GF-D8 (cell line): ENCODE measurements at regions not wholly inside any gene's neighbourhood (a gene's known extent, or its start where the extent isn't known, plus 50 kb on each side); places are given as distances from the start of the nearest gene placed in this dataset.
A peak's percentile ranks its signal among the peaks of the same experiment; 100 is the strongest.

ENCODE experiments used
- DNase-seq: peaks from one replicate; lab custom pipeline; 2025; lab: John Stamatoyannopoulos, UW

GRCh38 chr2:12495247-12495868, 221.4 kb upstream of the TRIB2 start:
- no peak for DNase-seq

- no peak for DNase-seq
Measured at GRCh38 chr2:12498286-12498685, 218.4 kb upstream of the TRIB2 start.

- DNase-seq = no peak
Measured at GRCh38 chr2:12498704-12499103, 218.0 kb upstream of the TRIB2 start.

GRCh38 chr2:12500899-12501298, 215.8 kb upstream of the TRIB2 start:
- no peak for DNase-seq

DNA sequence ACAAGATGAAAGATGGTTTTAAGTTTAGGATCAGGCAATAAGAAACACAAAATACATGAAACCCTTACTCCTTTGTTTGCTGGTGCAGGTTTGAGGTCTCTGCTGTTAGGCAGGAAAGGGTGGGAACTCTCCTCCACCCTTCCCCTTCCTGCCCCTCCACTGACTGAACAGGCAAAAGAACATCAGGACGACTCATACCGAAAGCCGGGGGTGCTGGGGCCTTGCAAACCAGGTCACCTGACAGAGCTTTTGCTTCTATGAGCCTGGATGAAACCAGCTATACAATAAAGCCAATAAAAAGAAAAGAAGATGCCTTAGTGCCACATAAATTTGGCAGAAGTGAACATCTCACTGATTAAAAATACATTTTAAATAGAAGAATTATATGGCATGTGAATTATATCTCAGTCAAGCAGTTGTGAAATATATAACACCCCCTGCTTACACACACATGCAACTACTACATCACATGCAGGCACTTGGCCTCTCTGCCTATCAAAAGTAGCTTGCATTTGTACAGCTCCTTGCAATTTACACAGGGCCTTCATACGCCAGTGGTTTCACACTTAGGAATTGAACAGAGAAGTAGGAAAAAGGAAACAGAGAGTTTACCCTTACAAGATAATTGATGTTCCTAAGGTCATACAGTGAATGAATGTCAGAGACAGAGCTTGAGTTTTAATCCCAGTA, 215.1 kb upstream of the TRIB2 start:
- no peak for DNase-seq

- no peak for DNase-seq
Measured at GRCh38 chr2:12502759-12503158, 214.0 kb upstream of the TRIB2 start.

- DNase-seq = no peak
Measured at GRCh38 chr2:12504443-12504842, 212.3 kb upstream of the TRIB2 start.

DNA sequence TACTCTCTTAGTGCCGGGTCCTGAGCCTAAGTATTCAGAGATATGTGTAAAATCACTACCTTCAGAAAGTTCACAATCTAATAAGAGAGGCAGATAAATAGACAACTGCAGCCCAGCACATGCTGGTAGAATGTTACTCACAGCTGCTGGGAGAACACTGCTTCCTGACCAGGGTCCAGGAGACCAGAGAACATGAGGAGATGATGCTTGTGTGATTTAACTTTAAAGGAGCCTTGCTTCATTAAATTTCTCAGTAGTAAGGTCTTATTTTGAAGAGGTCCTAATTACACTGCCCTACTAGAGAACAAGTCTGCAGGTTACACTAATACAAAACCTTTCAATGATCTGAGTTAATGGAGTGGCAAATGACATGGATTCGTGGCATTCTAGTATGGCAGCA, 209.9 kb upstream of the TRIB2 start:
- DNase-seq = no peak

GRCh38 chr2:12507295-12507694, 209.4 kb upstream of the TRIB2 start:
- DNase-seq = peak; percentile 17

DNA sequence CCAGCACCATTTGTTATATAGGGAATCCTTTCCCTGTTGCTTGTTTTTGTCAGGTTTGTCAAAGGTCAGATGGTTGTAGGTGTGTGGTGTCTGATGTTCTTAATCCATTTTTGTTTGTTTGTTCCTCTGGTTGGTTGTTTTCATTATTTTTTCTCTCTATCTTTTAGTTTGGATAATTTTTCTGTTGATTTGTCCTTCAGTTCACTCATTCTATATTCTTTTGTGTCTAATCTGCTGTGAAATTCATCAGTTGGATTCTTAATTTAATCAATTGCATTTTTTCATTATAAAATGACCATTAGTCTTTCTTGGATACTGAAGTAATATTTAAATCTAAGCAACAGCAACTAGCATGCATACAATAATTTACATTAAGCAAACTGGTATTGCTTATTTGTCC, 206.7 kb upstream of the TRIB2 start:
- DNase-seq = no peak

GRCh38 chr2:12513339-12513738, 203.4 kb upstream of the TRIB2 start:
- no peak for DNase-seq

GRCh38 chr2:12514168-12514567, 202.6 kb upstream of the TRIB2 start:
- no peak for DNase-seq

GRCh38 chr2:12514631-12515437, 201.9 kb upstream of the TRIB2 start:
- no peak for DNase-seq

DNA sequence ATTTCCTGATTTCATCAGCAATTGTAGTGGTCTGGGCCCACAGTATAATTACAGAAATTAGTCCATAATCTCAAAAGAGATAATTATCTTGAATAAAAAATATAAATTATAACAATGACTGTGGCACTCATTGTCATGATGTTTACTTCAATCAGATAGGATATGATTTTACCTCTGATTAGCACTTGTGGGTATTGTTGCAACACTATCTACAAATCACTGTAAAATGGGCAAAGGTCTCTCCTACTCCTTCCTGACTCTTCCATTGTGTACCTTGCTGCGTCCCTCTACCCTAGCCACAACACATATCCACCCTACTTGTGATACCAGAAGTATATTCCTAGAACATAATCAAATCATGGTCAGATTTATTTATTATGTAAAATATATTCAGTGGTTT, 200.9 kb upstream of the TRIB2 start:
- DNase-seq = no peak

- DNase-seq = no peak
Measured at GRCh38 chr2:12533337-12534005, 183.3 kb upstream of the TRIB2 start.

GRCh38 chr2:12534646-12535263, 182.0 kb upstream of the TRIB2 start:
- DNase-seq = no peak

DNA sequence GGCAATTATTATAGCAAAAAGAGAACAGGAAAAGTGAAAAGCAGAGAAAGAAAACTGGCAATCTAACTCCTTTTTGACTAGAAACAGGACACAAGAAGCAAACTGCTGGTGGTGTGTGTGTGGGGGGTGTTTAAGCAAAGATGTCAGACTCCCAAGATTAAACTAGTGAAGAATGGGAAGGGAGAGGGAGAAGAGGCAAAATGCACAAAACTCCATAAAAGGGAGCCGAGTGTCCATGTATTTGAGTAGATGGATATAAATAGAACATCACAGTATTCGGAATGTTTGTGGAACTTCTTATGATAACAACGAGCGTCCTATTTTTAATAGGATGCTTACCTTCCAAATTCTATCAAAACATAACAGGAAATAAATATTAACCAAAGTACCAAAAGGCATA, 179.8 kb upstream of the TRIB2 start:
- DNase-seq = no peak

- no peak for DNase-seq
Measured at GRCh38 chr2:12538138-12538694, 178.5 kb upstream of the TRIB2 start.

GRCh38 chr2:12539336-12539735, 177.4 kb upstream of the TRIB2 start:
- no peak for DNase-seq

GRCh38 chr2:12539776-12540562, 176.8 kb upstream of the TRIB2 start:
- no peak for DNase-seq
